CD4-positive, alpha-beta memory T cell (primary cell): ENCODE measurements at regions not wholly inside any gene's neighbourhood (a gene's known extent, or its start where the extent isn't known, plus 50 kb on each side); places are given as distances from the start of the nearest gene placed in this dataset.
A peak's percentile ranks its signal among the peaks of the same experiment; 100 is the strongest.

ENCODE experiments used
- CTCF ChIA-PET: fragments of 350-600 bp; sonication (Branson Sonifier 250); formaldehyde crosslinking; loops from one replicate; lab custom pipeline; 2021; ENCODE audit warnings: inconsistent platforms; ENCODE audit not compliant: partially characterized antibody; lab: Charles Lee
- POLR2A ChIA-PET: fragments of 350-600 bp; sonication (Branson Sonifier 250); formaldehyde crosslinking; loops from one replicate; lab custom pipeline; 2021; ENCODE audit not compliant: partially characterized antibody; lab: Charles Lee
- DNase-seq, 5 donors: peaks; one replicate each; pipeline versions ENCODE4 v3.0.0 to v3.0.0-alpha.2; 2020 to 2022; ENCODE audit warnings: mixed read lengths in 1 of 5
- H3K27ac ChIP-seq: one replicate; pipeline ENCODE4 v1.7.0; 2013; ENCODE audit warnings: low read depth, low read length
- H3K27me3 ChIP-seq: 2 replicates; pipeline ENCODE4 v1.7.0; 2013; ENCODE audit warnings: mild to moderate bottlenecking, low read length, moderate library complexity; ENCODE audit not compliant: insufficient read depth
- H3K36me3 ChIP-seq: 2 replicates; pipeline ENCODE4 v1.7.0; 2013; ENCODE audit warnings: mild to moderate bottlenecking, low read length, moderate library complexity; ENCODE audit not compliant: insufficient read depth
- H3K4me1 ChIP-seq: 2 replicates; pipeline ENCODE4 v1.7.0; 2013; ENCODE audit warnings: mild to moderate bottlenecking, low read length, moderate library complexity; ENCODE audit not compliant: insufficient read depth
- H3K4me3 ChIP-seq, 2 donors: one replicate each; pipeline ENCODE4 v1.7.0; 2013; ENCODE audit warnings: low read length in 2 of 2, mild to moderate bottlenecking in 1 of 2
- H3K9me3 ChIP-seq, 2 donors: one replicate each; pipeline ENCODE4 v1.7.0; 2013; ENCODE audit warnings: low read length in 2 of 2, control low read depth in 1 of 2; ENCODE audit not compliant: control insufficient read depth in 1 of 2
- H3K27ac Mint-ChIP-seq, 7 donors: one replicate each; pipeline ENCODE4 v1.8.0; 2020 to 2021; ENCODE audit warnings: mixed read lengths in 7 of 7, mild to moderate bottlenecking in 6 of 7, inconsistent platforms in 3 of 7, moderate library complexity in 3 of 7
- H3K27me3 Mint-ChIP-seq, 2 donors: one replicate each; pipeline ENCODE4 v1.8.0; 2020 to 2021; ENCODE audit warnings: mixed read lengths in 2 of 2
- H3K36me3 Mint-ChIP-seq, 2 donors: one replicate each; pipeline ENCODE4 v1.8.0; 2020 to 2021; ENCODE audit warnings: mixed read lengths in 2 of 2, inconsistent platforms in 1 of 2, mild to moderate bottlenecking in 1 of 2
- H3K4me1 Mint-ChIP-seq, 4 donors: one replicate each; pipeline ENCODE4 v1.8.0; 2020 to 2021; ENCODE audit warnings: mixed read lengths in 4 of 4, mild to moderate bottlenecking in 1 of 4
- H3K4me3 Mint-ChIP-seq, 8 donors: one replicate each; pipeline ENCODE4 v1.8.0; 2020 to 2021; ENCODE audit warnings: mixed read lengths in 8 of 8, mild to moderate bottlenecking in 7 of 8, moderate library complexity in 6 of 8, inconsistent platforms in 3 of 8
- H3K9me3 Mint-ChIP-seq, 8 donors: one replicate each; pipeline ENCODE4 v1.8.0; 2020 to 2021; ENCODE audit warnings: mixed read lengths in 8 of 8, mild to moderate bottlenecking in 5 of 8, inconsistent platforms in 3 of 8, moderate library complexity in 1 of 8
- intact Hi-C: fragments of 100-400 bp; cut with micrococcal nuclease; formaldehyde crosslinking; loops from one replicate; pipeline ENCODE4 v1.15.1; 2023

DNA sequence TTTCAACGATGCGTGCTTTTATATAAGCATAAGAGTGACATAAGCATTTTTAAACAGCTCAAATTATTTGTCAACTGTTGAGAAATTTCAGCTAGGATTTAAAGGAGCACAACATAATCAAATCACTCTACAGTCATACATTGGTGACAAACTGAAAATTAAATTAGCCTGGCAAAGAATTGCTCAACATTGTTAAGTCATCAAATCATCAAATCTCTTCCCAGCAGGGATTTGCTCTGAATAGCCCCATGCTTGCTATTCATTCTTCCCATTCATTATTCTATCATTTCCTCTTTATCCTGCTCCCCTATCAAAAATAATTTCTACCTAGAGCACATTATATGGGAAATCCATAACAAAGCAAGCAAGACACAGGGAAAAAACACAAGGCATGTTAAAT lies 198.7 kb upstream of the LUZP2 start:
- Mint-ChIP-seq H3K27me3 (no peaks in the 10 kb centered on the region), H3K27ac (no peak overlapping the region), H3K36me3 (no peaks in the 10 kb centered on the region), H3K9me3 (peaks cover 2 to 17% (median 7%) of the 10 kb centered on the region in 8 donors), H3K4me1 (no peaks in the 10 kb centered on the region), H3K4me3 (no peak overlapping the region)
- POLR2A ChIA-PET = no interaction called here
- Histone ChIP-seq H3K4me1 (no peaks in the 10 kb centered on the region), H3K4me3 (no peak overlapping the region), H3K27ac (no peak overlapping the region), H3K27me3 (no peaks in the 10 kb centered on the region), H3K9me3 (no peaks in the 10 kb centered on the region), H3K36me3 (no peaks in the 10 kb centered on the region)
- CTCF ChIA-PET = no interaction called here
- intact Hi-C loops = no loop called here
- DNase-seq = no peak

DNA sequence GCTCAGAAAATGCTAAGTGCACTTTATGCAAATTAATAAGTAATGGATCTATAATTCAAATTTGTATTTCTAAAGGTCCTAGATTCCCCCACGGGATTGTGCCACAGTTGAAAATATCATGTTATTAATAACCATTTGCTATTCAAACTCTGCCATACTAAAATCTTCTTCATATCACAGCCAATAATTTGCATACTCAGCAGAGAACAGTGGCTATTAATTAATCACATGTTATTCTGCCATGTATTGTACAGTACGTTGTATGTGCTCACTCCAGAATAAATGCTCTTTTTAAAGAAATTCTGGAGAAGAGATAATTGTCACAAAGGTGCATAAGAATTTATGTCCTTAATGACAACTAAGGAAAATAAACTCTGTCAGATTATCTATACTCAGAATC lies 184.9 kb upstream of the LUZP2 start:
- H3K4me1 ChIP-seq = no peaks in the 10 kb centered on the region
- CTCF ChIA-PET = no interaction called here
- H3K36me3 ChIP-seq = no peaks in the 10 kb centered on the region
- intact Hi-C loops = no loop called here
- peaks cover 0 to 22% (median 7%) of the 10 kb centered on the region in 8 donors for H3K9me3 Mint-ChIP-seq
- H3K27me3 Mint-ChIP-seq = no peaks in the 10 kb centered on the region
- POLR2A ChIA-PET = no interaction called here
- no peak overlapping the region for H3K4me3 Mint-ChIP-seq
- H3K4me1 Mint-ChIP-seq = no peaks in the 10 kb centered on the region
- H3K27ac ChIP-seq = no peak overlapping the region
- no peaks in the 10 kb centered on the region for H3K9me3 ChIP-seq
- DNase-seq = no peak
- H3K36me3 Mint-ChIP-seq = no peaks in the 10 kb centered on the region
- no peak overlapping the region for H3K27ac Mint-ChIP-seq
- no peaks in the 10 kb centered on the region for H3K27me3 ChIP-seq
- no peak overlapping the region for H3K4me3 ChIP-seq

DNA sequence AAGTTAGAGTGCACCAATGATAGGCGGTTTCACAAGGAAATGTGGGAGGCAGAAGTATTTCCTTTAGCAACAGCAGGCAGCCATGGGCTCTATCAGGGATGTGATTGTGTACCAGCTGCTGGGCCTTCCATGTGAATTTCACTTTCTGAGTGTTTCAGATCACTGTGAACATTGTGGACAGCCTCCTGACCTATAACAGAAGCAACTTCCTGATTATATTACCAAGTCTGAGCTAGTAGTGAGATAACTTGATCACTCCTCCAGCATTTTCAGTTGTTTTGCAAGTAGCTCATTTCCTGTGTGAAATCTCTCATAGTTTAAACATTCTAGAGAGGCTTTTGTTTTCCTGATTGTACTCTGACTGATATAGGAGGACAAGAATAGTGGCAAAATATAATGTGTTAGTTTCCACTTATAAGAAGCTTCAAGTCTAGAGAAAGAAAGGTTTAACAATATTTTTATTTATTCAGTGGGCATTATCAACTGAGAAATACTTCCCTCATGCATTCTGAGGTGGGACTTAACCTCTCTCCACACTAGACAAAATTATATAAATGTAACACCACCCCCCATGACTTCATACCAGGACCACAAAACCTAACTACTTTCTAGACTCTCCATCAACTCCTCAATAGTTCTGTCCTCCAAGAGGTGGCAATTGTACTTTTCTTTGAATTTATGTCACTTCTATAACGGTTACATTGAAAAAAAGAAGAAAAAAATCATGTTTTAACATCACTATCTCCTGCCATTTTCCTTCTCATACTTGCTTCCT lies 184.2 kb upstream of the LUZP2 start:
- ChIA-PET CTCF (no interaction called here), POLR2A (no interaction called here)
- Mint-ChIP-seq H3K4me3 (no peak overlapping the region), H3K4me1 (no peaks in the 10 kb centered on the region), H3K36me3 (no peaks in the 10 kb centered on the region), H3K27me3 (no peaks in the 10 kb centered on the region), H3K9me3 (peaks cover 0 to 26% (median 9%) of the 10 kb centered on the region in 8 donors), H3K27ac (no peak overlapping the region)
- no peaks in the 10 kb centered on the region for H3K36me3 ChIP-seq
- H3K9me3 ChIP-seq = no peaks in the 10 kb centered on the region
- H3K27me3 ChIP-seq = no peaks in the 10 kb centered on the region
- DNase-seq = no peak
- H3K4me3 ChIP-seq = no peak overlapping the region
- intact Hi-C loops = no loop called here
- H3K4me1 ChIP-seq = no peaks in the 10 kb centered on the region
- H3K27ac ChIP-seq = no peak overlapping the region

DNA sequence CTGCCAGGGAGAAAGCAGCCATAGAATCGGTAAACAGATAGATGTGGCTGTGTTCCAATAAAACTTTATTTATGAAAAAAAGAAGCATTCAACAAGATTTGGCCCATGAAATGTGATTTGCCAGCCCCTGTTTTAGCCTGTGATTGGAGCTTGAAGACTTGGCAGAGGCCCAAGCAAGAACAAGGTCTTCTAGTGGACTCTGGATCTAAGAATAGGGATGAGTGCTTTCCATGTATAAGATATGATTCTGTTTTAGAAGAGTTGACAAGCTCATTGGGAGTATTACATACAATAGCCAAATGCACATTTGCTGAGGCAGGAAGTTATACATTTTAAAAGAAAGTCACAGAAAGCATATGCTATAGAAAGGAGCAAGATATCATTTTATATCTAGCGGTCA lies 175.6 kb upstream of the LUZP2 start:
- no peak overlapping the region for H3K4me3 Mint-ChIP-seq
- H3K27ac ChIP-seq = no peak overlapping the region

DNA sequence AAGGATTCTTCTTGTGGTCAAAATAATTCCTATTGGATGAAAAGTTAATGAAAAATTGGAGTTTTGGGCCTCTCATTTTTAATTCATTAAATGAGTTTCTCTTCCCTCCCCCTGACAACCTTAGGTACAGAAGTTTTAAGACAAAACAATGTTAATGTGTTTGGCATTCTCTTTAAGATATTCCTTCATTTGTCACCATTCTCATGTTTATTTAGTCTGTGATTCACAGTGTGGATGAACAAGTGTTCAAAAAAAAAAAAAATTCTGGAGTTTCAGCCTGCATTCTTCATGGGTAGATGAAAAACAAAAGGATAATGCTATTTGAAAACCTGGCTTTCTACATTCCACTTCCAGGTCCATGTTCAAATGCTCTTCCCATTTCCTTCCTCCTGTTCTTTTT lies 172.6 kb upstream of the LUZP2 start:
- Mint-ChIP-seq H3K4me3 (no peak overlapping the region), H3K9me3 (peaks cover 0 to 24% (median 8%) of the 10 kb centered on the region in 8 donors), H3K4me1 (no peaks in the 10 kb centered on the region), H3K27ac (peak overlapping the region in 1 of 7 donors; percentile 12), H3K27me3 (no peaks in the 10 kb centered on the region), H3K36me3 (no peaks in the 10 kb centered on the region)
- intact Hi-C loops = no loop called here
- DNase-seq = no peak
- Histone ChIP-seq H3K4me1 (no peaks in the 10 kb centered on the region), H3K4me3 (no peak overlapping the region), H3K27ac (no peak overlapping the region), H3K9me3 (no peaks in the 10 kb centered on the region), H3K36me3 (no peaks in the 10 kb centered on the region), H3K27me3 (no peaks in the 10 kb centered on the region)
- CTCF ChIA-PET = no interaction called here
- POLR2A ChIA-PET = no interaction called here

More for the DNA sequence above, 175.6 kb upstream of the LUZP2 start:
- no peak overlapping the region for H3K4me3 ChIP-seq
- Mint-ChIP-seq H3K4me1 (no peaks in the 10 kb centered on the region), H3K27me3 (no peaks in the 10 kb centered on the region), H3K36me3 (no peaks in the 10 kb centered on the region), H3K27ac (no peak overlapping the region), H3K9me3 (peaks cover 2 to 42% (median 15%) of the 10 kb centered on the region in 8 donors)
- DNase-seq = no peak
- intact Hi-C loops = no loop called here
- H3K9me3 ChIP-seq = no peaks in the 10 kb centered on the region
- no peaks in the 10 kb centered on the region for H3K36me3 ChIP-seq
- H3K4me1 ChIP-seq = no peaks in the 10 kb centered on the region
- H3K27me3 ChIP-seq = no peaks in the 10 kb centered on the region
- ChIA-PET POLR2A (no interaction called here), CTCF (no interaction called here)

DNA sequence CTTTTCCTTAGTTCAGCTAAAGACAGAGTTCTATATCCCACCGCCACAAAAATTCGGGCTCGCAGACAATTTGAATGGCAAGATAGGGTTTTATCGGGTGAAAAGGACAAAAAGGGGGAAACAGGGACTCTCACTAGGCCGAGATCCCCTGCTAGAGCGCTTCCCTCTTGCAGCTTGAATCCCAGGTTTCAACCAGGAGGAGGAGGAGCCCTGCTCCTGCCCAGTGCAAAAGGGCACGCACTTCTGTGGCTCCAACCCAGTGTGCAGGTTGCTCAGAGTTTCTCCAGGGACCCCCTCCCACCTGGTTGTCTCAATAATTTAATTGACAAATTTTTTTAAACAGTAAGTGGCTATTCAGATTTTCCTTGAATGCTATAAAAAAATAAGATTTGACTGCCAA lies 152.6 kb upstream of the LUZP2 start:
- Histone ChIP-seq H3K27me3 (no peaks in the 10 kb centered on the region), H3K4me1 (no peaks in the 10 kb centered on the region), H3K27ac (no peak overlapping the region), H3K9me3 (no peaks in the 10 kb centered on the region), H3K4me3 (no peak overlapping the region), H3K36me3 (no peaks in the 10 kb centered on the region)
- Mint-ChIP-seq H3K4me1 (no peaks in the 10 kb centered on the region), H3K27ac (no peak overlapping the region), H3K4me3 (no peak overlapping the region), H3K27me3 (no peaks in the 10 kb centered on the region), H3K9me3 (peaks cover 0 to 12% (median 6%) of the 10 kb centered on the region in 8 donors), H3K36me3 (no peaks in the 10 kb centered on the region)
- intact Hi-C loops = no loop called here
- POLR2A ChIA-PET = no interaction called here
- CTCF ChIA-PET = no interaction called here
- DNase-seq = no peak

DNA sequence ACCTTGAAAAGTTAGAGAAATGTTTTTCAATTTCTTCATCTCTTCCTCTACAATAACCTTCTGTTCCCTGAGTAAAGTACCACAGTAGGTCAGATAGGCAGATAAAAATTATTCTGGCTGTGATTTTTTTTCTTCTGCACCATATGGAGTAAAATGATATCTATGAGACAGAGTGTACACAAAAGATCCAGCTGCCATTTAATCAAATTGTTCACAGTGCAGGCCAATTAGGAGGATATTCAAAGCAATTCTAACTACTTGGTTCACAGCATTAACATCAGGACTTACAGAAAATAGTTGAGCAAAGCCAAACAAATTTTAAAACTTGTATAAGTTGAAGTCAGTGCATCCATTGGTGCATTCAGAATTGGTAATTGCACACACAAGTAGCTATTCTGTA lies 147.9 kb upstream of the LUZP2 start:
- H3K4me1 ChIP-seq = no peaks in the 10 kb centered on the region
- CTCF ChIA-PET = no interaction called here
- H3K9me3 Mint-ChIP-seq = peaks cover 2 to 10% (median 5%) of the 10 kb centered on the region in 8 donors
- intact Hi-C loops = no loop called here
- H3K4me3 Mint-ChIP-seq = no peak overlapping the region
- POLR2A ChIA-PET = no interaction called here
- no peaks in the 10 kb centered on the region for H3K27me3 ChIP-seq
- H3K36me3 ChIP-seq = no peaks in the 10 kb centered on the region
- H3K36me3 Mint-ChIP-seq = no peaks in the 10 kb centered on the region
- no peak overlapping the region for H3K27ac ChIP-seq
- H3K9me3 ChIP-seq = no peaks in the 10 kb centered on the region
- DNase-seq = no peak
- H3K4me3 ChIP-seq = no peak overlapping the region
- no peak overlapping the region for H3K27ac Mint-ChIP-seq
- no peaks in the 10 kb centered on the region for H3K4me1 Mint-ChIP-seq
- H3K27me3 Mint-ChIP-seq = no peaks in the 10 kb centered on the region
